GM18868 (cell line): ENCODE measurements at regions not wholly inside any gene's neighbourhood (a gene's known extent, or its start where the extent isn't known, plus 50 kb on each side); places are given as distances from the start of the nearest gene placed in this dataset.
A peak's percentile ranks its signal among the peaks of the same experiment; 100 is the strongest.

Source experiments
- ATAC-seq: cut with Tn5 transposase; IDR thresholded peaks from one replicate; pipeline ENCODE4 v1.9.1; 2021; ENCODE audit warnings: mild to moderate bottlenecking, moderate library complexity; ENCODE audit not compliant: unreplicated experiment

DNA sequence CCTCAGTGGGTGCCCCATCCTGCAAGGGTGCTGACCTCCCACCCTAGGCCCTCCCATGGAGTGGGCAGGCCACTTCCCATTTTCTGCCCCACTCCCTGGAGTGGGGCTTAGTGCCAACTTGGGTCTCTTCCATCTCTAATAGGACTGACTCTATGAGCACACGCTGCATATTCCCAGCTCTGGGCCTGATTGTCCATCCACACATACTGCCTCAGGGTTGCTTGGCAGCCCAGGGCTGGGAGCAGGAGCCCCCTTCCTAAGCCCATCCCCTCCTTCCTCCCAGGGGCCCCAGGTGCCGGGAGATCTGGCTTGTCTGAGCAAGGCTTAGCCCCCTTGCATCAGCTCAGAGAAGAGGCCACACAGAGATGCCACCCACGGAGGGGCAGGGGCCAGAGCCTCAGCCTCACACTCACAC, 55.1 kb downstream of the PJA1 start:
- no peak for ATAC-seq

DNA sequence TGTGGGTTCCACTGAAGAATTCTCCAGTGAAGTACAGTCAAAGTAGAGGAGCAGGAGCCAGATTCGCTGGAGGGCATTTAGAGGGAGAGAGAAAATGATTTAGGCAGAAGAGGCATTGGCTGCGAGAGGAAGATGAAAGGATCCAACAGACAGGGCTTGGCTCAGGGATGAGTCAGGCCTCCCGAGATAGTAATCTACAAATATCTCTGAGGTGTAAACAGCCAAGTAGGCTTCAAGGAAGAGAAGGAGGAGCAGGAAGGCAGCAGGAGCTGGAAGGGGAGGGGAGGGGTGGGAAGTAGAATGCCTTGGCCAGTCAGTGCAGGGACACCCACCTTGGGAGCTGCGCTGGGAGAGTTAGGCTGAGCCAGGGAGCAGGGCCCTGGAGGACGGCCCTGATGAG, 55.5 kb downstream of the PJA1 start:
- no peak for ATAC-seq

DNA sequence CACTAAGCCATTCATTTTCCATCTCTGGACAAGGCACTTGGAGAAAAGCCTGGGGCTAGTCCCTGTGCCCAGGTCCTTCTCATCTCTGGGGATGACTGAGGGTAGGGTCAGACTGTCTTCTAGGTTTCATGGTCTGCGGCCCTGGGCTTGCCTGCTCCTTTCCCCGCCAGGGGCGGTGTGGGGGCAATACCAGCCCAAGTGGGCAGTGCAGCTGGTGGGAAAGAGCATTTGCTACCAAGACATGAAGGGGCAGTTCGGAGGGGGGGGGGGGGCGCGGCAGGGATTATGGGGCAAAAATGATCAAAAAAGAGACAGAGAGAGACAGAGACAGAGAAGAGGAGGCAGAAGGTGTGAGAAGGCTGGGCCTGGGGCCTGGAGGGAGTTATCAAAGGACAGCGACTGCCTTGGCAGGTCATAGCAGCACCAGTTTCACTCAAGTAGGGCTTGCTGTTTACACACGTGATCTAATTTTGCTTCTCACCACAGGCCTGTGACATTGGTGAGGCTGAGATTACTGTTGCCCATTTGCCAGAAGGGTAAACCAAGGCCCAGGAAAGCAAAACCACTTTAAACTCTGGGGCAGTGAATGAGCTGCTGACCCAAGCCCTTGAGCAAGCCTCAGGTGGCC, 56.1 kb downstream of the PJA1 start:
- no peak for ATAC-seq

DNA sequence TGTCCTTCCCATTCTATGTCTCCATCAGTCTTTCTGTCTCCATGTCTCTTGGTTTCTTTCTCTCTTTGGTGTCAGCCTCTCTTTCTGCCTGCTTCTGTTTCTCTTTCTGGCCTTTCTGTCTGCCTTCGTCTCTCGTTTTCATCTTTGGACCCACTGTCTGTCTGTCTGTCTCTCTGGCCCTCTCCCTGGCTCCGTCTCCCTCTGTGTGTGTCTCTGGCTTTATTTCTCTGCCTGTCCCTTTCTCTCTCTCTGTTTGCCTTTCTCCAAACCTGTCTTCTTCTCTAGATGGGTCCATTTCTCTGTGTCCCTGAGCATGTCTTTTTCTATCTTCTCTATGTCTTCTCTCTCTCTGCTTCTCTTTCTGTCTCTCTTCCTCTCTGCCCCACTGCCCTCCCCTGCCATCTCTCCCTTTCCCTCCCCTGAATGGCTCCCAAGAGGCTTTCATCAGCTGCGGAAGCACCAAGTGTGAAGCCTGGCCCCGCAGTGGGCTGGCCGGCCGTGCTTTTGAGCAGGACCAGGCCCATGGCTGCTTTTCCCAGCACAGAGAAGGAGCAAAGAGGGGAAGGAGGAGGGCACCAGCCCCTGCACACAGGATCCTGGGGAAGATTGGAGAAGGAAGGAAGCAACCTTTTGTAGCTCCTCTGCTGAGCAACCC, 57.4 kb downstream of the PJA1 start:
- no peak for ATAC-seq

DNA sequence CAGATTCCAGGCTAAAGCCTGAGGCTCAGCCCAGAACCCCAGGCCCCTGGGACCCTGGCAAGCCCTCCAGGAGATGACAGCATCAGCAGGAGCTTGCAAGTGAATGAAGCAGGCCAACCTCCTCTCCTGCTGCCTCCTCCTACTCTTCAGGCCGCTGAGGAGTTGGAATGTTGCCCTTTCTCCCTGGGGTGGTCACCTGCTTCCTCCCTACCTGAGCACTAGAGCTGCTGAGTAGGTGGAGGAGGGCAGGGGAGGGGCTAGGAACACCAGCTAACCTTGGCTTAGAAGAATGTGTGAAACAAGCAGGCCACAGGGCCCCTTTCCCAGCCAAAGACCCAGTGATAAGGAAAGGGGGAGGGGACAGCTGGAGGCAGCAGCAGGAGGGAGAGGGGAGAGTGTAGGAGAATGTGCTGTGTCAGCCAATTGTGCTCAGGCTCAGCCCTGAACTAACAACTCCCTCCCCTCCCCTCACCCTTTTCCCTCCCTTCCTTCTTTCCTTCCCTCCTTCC, 58.0 kb downstream of the PJA1 start:
- no peak for ATAC-seq

DNA sequence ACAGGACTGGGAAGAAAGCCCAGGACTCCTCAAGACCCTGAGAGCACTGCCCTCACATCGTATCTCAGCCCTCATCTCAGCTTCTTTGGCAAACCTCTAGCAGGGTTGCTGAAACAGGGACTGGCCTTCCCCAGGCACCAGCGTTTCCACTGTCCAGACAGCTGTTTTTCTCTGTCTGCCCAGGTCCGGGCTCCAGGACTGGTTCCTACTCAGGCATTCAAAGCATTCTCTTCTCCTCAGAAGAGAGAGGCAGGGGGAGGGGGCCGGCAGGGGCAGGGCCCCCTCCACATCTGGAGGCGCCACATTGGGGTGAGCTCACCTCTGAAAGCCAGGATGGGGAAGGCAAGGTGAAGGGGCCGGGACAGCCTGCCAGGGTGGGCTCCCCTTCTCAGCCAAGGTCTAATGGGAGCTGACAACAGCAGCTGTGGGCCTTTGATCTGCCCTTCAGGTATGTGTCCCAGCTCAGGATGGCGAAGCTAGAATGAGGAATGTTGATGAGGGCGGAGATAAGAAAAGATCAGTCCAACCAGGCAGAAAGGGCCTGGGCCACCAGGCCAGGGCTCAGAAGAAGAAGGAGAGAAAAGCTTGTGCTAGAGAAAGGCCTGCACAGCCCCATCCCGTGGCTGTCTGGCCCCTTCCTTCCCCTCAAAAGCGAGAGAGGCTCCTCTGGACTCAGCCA, 60.4 kb downstream of the PJA1 start:
- ATAC-seq, result no peak

DNA sequence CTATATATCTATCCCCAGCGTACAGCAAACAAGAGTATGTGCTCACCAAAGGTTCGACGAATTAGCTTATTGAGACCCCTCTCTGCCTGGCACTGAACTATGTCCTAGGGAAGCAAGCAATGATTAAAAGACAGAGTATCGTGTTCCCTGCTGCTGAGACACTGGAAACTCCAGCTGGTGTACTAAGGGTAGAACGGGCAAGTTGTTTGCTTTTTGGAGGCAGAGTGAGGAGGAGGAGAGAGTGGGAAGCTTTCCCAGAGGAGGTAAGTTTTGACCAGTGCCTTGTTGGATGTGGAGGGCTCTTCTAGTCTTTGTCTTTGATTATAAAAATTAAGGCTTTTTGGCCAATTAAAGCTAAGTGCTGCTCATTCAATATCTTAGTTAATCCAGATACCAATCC, 61.7 kb downstream of the PJA1 start:
- ATAC-seq, result no peak

DNA sequence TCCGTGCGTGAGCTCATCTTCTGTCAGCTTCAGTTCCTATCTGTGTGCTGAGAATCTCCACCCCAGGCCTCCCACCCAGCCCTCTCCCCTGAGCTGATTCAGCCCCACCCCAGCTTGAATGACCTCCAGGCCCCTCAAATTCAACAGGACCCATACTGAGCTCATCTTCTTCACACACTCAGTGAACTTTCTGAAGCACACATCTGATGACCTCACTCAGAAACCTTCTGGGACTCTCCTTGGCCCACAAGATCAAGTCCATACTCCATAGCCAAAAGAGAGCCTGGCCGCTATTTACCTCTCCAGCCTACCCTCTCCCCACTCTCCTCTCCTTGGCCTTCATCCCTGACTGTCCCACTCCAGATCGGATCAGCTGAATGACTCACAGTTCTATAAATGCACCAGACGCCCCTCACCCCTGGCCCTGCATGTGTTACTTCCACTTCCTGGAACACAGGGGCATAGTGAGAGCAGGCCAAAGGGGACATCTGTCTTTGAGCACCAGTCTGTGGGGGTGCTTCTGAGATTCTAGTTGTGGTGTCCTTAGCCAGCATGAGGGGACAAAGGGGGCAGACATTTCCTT, 62.5 kb downstream of the PJA1 start:
- no peak for ATAC-seq

DNA sequence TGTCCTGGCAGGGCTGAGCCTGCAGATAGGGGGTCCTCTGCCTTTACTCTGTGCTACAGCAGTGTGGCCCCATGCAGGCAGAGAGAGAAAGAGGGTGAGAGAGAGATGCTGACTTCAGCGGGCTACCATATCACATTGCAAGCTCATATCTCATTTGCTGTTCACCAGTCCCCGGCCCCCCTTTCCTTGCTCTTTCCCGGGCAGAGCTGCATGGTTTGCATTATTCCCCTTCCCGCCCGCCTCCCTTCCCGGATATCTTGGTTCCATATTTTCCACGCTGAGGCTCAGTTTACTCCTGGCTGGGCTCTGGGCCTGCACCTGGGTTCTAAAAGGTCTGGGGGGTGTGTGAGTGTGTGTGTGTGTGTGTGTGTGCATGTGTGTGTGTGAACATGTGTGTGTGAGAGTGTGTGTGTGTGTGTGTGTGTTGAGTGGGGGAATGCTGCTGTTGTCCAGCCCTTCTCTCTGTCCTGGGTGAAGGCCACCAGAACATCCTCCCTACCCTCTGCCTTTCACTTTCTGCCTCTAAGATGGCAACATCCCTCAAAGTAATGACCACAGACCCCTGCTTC, 63.5 kb downstream of the PJA1 start:
- no peak for ATAC-seq

DNA sequence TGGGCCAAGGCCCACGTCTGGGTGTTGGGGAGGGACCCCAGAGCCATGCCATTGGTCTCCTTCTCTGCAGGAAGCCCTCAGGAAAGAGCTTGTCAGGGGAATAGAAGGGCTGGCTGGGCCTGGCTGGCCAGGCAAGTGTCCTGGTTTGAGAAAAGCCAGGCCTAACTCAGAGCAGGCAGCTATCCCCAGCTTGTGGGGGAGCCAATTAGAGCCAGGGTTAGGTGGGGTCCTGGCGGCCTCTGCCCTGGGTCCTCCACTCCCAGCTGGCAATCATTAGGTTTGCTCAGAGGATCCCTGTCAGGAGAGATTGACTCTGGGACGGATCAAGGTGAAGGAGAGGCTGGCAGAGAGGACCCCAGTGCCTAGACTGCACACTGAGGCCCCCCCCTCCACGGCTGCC, 64.8 kb downstream of the PJA1 start:
- no peak for ATAC-seq

DNA sequence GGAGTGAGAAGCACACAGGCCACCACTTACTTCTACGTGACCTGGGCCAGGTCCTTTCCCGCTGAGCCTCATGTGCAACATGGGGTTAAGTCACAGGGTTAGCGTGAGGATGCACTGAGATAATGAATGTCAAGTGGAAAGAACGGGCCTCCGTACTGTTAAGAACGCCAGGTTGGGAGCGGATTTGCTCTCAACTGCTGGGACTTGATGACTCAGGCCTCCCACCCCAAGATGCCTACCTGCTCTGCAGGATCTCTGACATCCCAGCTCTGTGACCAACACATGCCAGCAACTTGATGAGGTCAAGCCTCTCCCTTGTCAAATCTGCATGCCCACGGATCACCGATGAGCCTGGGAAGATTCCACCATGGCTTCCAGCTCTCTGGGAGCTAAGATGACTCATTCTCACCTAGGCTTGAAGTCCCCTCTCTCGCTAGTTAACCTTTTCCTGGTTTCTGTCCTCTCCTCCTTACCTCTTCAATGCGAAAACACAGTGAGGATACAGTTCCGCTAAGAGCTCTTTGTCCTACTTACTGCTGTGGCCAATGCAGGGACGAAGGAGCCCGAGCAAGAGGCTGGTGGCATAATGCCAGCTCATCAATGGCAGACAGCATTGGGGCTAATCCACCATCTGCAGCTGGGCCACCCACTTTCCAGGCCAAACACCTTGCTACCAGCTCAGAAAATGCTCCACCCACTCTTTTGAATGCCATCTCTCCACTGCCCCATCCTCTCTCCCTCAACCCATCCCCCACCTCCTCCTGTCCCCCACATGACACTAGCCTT, 67.6 kb downstream of the PJA1 start:
- no peak for ATAC-seq

DNA sequence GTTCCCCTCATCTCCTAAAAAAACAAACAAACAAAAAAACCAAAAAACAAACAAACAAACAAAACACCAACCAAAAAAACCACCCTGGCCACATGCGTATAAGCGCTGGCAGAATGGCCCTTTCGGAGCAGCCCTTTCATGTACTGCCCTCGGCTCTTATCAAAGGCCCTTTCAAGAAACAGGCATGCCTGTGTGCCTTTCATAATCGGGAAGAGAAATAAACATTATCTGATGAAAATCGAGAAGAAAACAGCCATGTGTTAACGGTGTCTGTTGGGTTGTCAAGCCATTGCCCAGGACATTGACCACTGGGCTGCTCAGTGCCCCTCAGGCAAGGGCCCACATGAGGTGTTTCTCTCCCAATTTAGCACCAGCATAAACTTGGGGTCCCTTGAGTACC, 68.3 kb downstream of the PJA1 start:
- ATAC-seq, result no peak

DNA sequence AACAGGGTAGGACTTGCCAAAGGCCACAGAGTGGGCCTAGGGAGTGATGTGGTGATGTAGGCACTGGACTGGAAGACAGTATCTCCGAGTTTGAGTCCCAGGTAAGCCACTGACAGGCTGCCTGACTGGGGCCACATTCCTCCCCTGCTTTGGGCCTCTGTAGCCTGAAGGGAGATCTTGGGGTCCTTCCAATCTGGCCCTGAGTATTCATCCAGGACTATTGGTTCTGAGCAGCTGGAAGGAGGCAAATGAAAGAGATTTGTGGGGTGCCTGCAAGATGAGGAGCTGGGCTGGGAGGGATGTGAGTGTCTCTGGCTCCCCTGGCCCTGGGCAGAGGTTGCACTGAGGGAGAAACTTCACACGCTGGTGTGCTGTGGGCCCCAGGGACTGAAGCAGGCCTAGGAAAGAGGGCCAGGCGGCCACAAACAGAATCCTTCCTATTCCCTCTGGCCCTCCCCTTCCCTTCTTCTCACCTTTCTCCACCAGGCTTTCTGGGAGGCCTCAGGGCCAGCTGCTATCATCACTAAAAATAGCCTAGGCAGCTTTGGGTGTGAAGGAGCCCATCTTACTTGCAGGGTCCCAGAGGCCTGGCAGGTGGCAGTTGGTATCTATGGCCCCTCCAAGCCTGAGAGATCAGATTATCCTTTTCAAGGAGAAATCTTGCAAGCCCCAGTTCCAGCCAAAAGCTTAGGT, 70.1 kb downstream of the PJA1 start:
- ATAC-seq, result no peak

DNA sequence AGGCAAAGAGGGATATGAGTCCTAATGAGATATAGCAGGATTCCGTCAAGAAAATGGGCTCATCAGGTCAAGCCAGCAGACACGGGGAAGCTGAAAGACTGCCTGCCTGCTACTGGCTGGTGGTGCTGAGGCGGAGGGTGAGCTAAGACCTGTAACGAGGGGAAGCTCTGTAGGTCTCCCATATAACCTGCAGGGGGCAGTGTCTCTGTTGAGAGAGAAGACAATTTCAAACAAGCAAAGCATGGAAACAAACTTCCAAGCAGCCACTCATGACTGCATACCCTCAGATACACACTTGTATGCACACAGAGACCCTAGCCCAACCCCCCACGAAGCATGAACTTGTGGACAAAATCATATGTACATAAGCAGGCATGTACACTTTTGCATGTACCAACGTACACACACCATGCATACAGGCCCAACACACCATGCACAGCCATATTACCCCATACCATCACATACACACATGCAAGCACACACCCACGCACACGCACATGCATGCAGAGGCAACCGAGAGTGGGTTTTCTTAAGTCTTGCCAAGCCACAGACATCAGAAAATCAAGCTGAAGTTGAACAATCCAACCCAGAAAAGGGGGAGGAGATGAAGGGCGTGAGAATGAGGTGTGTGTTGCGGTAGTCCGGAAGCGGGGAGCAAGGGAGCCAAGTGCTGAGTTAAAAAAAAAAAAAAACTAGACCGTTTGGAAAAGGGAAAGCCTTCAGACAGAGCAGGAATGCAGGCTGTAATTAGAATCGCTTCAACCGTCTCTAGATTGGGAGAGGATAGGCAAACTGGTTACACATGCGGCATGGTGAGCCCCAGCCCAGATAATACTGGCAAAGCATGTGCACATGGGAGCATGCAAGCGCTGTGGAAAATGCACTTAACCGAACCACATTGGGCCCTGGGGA, 71.0 kb downstream of the PJA1 start:
- peak; percentile 90 for ATAC-seq

DNA sequence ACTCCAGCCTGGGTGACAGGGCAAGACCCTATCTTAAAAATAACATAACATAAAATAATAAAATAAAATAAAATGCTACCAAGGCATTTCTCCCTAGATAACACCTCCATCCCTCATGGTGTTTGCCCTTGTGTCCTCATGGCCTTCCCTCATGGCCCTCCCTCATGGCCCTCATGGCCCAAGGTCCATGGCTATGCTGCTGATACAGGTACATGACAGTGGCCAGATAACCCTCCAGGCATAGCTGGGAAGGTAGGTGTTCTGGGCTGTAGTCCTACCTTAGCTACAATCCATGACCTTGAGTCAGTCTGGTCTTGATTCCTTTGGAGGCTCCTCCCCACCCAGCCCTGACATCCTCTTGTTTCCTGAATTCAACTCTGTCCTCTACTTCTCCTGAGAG, 75.2 kb downstream of the PJA1 start:
- no peak for ATAC-seq

DNA sequence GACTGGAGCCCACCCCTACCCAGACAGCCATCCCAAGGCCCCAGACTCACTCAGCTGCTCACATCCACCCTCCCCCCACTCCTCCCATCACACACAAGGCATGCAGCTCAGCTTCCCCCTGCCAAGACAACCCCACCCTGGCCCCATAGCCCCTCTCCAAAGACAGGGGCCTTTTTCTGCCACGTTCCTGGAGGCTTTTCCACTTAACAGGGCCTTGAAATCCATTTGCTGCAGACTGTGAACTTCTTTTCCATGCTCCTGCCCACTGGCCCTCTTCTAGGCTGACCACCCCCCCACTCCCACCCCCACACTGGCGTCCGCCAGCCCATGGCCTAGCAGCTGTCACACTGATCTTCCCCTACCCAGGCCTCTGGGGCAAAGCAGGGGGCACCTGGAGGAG, 76.0 kb downstream of the PJA1 start:
- no peak for ATAC-seq

DNA sequence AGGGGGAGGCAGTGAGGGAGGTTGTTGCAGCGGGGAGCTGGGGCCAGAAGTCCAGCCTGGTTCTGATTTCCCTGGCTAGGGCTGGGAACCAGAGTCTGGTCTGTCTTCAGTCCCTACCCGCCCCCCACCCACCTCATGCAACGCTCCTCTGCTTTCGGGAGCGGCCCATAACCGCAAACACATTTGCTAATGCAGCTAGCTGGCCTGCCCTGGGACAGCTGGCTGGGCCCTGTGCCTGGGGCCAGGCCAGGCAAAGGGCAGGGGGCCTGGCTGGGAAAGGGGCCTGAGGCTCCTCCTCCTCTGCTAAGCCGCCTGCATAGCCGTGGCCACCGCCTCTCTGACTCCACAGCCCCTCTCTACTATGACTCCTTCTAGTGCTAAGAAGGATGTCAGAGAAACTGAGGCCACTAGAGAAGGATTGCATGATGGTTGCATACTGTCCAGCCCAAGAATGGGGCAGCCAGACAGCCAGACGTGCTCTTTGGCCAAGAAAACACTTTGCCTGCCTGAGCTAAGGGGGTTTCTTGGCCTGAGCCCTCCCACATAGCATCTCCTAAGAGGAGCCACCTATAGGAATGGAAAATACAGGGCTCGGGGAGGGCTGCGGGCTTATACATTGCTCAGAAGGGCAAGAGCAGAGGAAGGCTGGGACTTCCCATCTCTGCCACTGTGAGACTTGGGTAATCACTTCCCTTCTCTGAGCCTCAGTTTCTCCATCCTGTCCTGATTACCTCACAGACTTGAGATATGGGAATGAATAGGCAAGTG, 76.9 kb downstream of the PJA1 start:
- ATAC-seq, result no peak

DNA sequence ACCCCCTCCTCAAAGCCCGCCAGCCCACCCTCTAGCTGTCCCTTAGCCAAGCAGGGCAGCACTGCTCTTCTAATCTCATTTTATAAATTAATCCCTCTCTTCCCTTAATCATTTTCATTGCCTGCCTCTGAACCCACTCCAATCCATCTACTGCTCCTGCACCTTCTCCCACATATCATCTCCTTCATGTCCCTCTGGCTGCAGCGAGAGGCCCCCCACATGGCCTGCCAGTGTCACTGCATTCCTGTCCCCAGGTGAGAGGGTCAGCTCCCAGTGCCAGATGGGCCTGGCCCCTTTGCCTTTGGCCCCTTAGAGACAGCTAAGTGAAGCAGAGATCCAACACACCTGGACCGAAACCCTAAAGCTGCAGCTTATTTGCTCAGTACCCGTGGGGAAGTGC, 79.4 kb downstream of the PJA1 start:
- no peak for ATAC-seq
